ENCODE measurements at regions not wholly inside any gene's neighbourhood (a gene's known extent, or its start where the extent isn't known, plus 50 kb on each side); places are given as distances from the start of the nearest gene placed in this dataset.

- no peaks in the 10 kb centered on the region for H3K36me3 Mint-ChIP-seq (ENCODE audit: low read depth)
- peaks cover 36% of the 10 kb centered on the region for H3K9me3 Mint-ChIP-seq
- TF ChIP-seq, protein P1, sequence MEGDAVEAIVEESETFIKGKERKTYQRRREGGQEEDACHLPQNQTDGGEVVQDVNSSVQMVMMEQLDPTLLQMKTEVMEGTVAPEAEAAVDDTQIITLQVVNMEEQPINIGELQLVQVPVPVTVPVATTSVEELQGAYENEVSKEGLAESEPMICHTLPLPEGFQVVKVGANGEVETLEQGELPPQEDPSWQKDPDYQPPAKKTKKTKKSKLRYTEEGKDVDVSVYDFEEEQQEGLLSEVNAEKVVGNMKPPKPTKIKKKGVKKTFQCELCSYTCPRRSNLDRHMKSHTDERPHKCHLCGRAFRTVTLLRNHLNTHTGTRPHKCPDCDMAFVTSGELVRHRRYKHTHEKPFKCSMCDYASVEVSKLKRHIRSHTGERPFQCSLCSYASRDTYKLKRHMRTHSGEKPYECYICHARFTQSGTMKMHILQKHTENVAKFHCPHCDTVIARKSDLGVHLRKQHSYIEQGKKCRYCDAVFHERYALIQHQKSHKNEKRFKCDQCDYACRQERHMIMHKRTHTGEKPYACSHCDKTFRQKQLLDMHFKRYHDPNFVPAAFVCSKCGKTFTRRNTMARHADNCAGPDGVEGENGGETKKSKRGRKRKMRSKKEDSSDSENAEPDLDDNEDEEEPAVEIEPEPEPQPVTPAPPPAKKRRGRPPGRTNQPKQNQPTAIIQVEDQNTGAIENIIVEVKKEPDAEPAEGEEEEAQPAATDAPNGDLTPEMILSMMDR (IDR thresholded peaks at IDR 0.05): no peak
- no peak for DNase-seq
- H3K27ac Mint-ChIP-seq: no peak overlapping the region
- no peaks in the 10 kb centered on the region for H3K4me1 Mint-ChIP-seq (ENCODE audit: low read depth)
- peaks cover 4% of the 10 kb centered on the region for H3K27me3 Mint-ChIP-seq (ENCODE audit: insufficient read depth)
- no peak overlapping the region for H3K4me3 Mint-ChIP-seq
Measured at GRCh38 chr22:47384977-47385376, 622.5 kb downstream of the TBC1D22A start.

- peaks cover 4% of the 10 kb centered on the region for H3K27me3 Mint-ChIP-seq (ENCODE audit: insufficient read depth)
- no peak overlapping the region for H3K4me3 Mint-ChIP-seq
- H3K9me3 Mint-ChIP-seq: peaks cover 49% of the 10 kb centered on the region
- DNase-seq: no peak
- peaks cover 8% of the 10 kb centered on the region for H3K36me3 Mint-ChIP-seq (ENCODE audit: low read depth)
- no peaks in the 10 kb centered on the region for H3K4me1 Mint-ChIP-seq (ENCODE audit: low read depth)
- TF ChIP-seq, protein P1 (IDR thresholded peaks at IDR 0.05): no peak
- H3K27ac Mint-ChIP-seq: no peak overlapping the region
Measured at GRCh38 chr22:47382164-47382890, 619.9 kb downstream of the TBC1D22A start.

DNA sequence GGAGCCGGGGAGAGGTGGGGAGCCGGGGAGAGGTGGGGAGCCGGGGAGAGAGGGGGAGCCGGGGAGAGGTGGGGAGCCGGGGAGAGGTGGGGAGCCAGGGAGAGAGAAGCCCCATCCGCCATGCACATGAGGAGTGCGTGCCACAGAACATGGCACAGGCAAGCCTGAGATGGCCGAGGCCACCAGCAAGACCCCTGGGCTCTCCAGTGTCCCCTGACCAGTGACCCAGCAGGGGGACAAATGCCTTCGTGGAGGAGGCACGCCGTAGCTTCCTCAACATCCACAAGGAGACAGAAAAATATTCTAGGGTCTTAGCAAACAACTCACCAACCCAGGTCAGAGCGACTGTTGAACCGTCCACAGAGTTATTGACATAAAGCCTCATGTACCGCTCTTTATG lies 618.8 kb downstream of the TBC1D22A start:
- H3K4me3 Mint-ChIP-seq: no peak overlapping the region
- peaks cover 4% of the 10 kb centered on the region for H3K27me3 Mint-ChIP-seq (ENCODE audit: insufficient read depth)
- TF ChIP-seq, protein P1 (IDR thresholded peaks at IDR 0.05): no peak
- H3K36me3 Mint-ChIP-seq (ENCODE audit: low read depth): peaks cover 8% of the 10 kb centered on the region
- DNase-seq: no peak
- H3K27ac Mint-ChIP-seq: no peak overlapping the region
- peaks cover 42% of the 10 kb centered on the region for H3K9me3 Mint-ChIP-seq
- no peaks in the 10 kb centered on the region for H3K4me1 Mint-ChIP-seq (ENCODE audit: low read depth)

DNA sequence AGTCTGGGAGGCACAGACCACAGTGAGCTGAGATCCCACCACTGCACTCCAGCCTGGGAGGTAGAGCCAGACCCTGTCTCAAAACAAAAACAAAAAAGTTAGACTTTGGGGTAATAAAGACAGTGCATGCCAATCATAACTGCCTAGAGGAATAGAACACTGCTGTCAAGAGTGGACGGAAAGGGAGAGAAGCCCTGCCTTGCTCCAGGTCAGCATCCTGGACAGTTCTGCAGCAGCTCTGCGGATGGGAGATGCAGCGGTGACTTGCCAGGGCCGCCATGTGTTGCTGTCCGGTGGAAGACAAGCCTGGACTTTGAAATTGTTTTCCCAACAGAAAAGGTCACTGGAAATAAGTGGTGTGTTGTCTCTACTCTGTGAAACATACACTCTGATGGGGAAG lies 618.2 kb downstream of the TBC1D22A start:
- peaks cover 4% of the 10 kb centered on the region for H3K27me3 Mint-ChIP-seq (ENCODE audit: insufficient read depth)

GRCh38 chr22:47379037-47379436 lies 616.6 kb downstream of the TBC1D22A start:
- Mint-ChIP-seq H3K27ac (no peak overlapping the region), H3K9me3 (peaks cover 28% of the 10 kb centered on the region), H3K4me1 (ENCODE audit: low read depth) (no peaks in the 10 kb centered on the region), H3K4me3 (no peak overlapping the region), H3K36me3 (ENCODE audit: low read depth) (peaks cover 8% of the 10 kb centered on the region), H3K27me3 (ENCODE audit: insufficient read depth) (peaks cover 4% of the 10 kb centered on the region)
- no peak for DNase-seq
- TF ChIP-seq, protein P1 (IDR thresholded peaks at IDR 0.05): no peak

More for the DNA sequence above, 618.2 kb downstream of the TBC1D22A start:
- Mint-ChIP-seq H3K27ac (no peak overlapping the region), H3K4me3 (no peak overlapping the region), H3K36me3 (ENCODE audit: low read depth) (peaks cover 8% of the 10 kb centered on the region), H3K9me3 (peaks cover 37% of the 10 kb centered on the region), H3K4me1 (ENCODE audit: low read depth) (no peaks in the 10 kb centered on the region)
- TF ChIP-seq, protein P1 (IDR thresholded peaks at IDR 0.05): no peak
- no peak for DNase-seq
